A172 (cell line): ENCODE measurements at regions not wholly inside any gene's neighbourhood (a gene's known extent, or its start where the extent isn't known, plus 50 kb on each side); places are given as distances from the start of the nearest gene placed in this dataset.
"Not testable (repeated sequence)": the region's sequence is repeated elsewhere in the genome, so short reads cannot be mapped to it uniquely, and the experiment has no call there.

Experiments used
- DNase-seq: peaks from one replicate; pipeline ENCODE4 v3.0.0-alpha.2; 2015; ENCODE audit warnings: low spot score

GRCh38 chr22:11053403-11054344 is 4474.3 kb upstream of the OR11H1 start:
- DNase-seq = not testable (repeated sequence)

- not testable (repeated sequence) for DNase-seq
Observed at GRCh38 chr22:11054681-11055080, 4473.3 kb upstream of the OR11H1 start.

GRCh38 chr22:11055176-11055575 is 4472.8 kb upstream of the OR11H1 start:
- not testable (repeated sequence) for DNase-seq

- DNase-seq = not testable (repeated sequence)
Observed at GRCh38 chr22:11057955-11058547, 4469.9 kb upstream of the OR11H1 start.

- DNase-seq = not testable (repeated sequence)
Observed at GRCh38 chr22:11059129-11059528, 4468.9 kb upstream of the OR11H1 start.

- DNase-seq = not testable (repeated sequence)
Observed at GRCh38 chr22:11060797-11061196, 4467.2 kb upstream of the OR11H1 start.

- not testable (repeated sequence) for DNase-seq
Observed at GRCh38 chr22:11062534-11062933, 4465.5 kb upstream of the OR11H1 start.

GRCh38 chr22:11063022-11063685 is 4464.8 kb upstream of the OR11H1 start:
- not testable (repeated sequence) for DNase-seq

GRCh38 chr22:11065210-11065609 is 4462.8 kb upstream of the OR11H1 start:
- DNase-seq = not testable (repeated sequence)

GRCh38 chr22:11065876-11066457 is 4462.0 kb upstream of the OR11H1 start:
- DNase-seq = peak; percentile 49

- DNase-seq = no peak
Observed at GRCh38 chr22:11066458-11067285, 4461.3 kb upstream of the OR11H1 start.

GRCh38 chr22:11067286-11067871 is 4460.6 kb upstream of the OR11H1 start:
- not testable (repeated sequence) for DNase-seq

GRCh38 chr22:11067937-11068336 is 4460.1 kb upstream of the OR11H1 start:
- not testable (repeated sequence) for DNase-seq

- DNase-seq = not testable (repeated sequence)
Observed at GRCh38 chr22:11068406-11068805, 4459.6 kb upstream of the OR11H1 start.
